DOHH2 (cell line): ENCODE measurements at regions not wholly inside any gene's neighbourhood (a gene's known extent, or its start where the extent isn't known, plus 50 kb on each side); places are given as distances from the start of the nearest gene placed in this dataset.
"Not testable (repeated sequence)": the region's sequence is repeated elsewhere in the genome, so short reads cannot be mapped to it uniquely, and the experiment has no call there.

Experiments used
- H3F3A ChIP-seq: fragments of 200-600 bp; sonication (generic), shearing (Covaris generic); 2 replicates; pipeline ENCODE4 v1.6.0; 2016; ENCODE audit warnings: antibody characterized with exemption, mild to moderate bottlenecking; ENCODE audit not compliant: control insufficient read depth, insufficient read depth
- H3K27ac ChIP-seq: fragments of 200-600 bp; sonication (generic); 2 replicates; pipeline ENCODE4 v1.5.1; 2014; ENCODE audit warnings: low read depth, mild to moderate bottlenecking, low read length, moderate library complexity
- H3K27me3 ChIP-seq: fragments of 200-600 bp; sonication (generic); 2 replicates; pipeline ENCODE4 v1.6.1; 2014; ENCODE audit warnings: mild to moderate bottlenecking, low read length, mixed read lengths; ENCODE audit not compliant: control insufficient read depth
- H3K36me3 ChIP-seq: fragments of 200-600 bp; sonication (generic); 2 replicates; pipeline ENCODE4 v1.6.1; 2014; ENCODE audit warnings: mild to moderate bottlenecking, low read length, moderate library complexity, mixed read lengths; ENCODE audit not compliant: control insufficient read depth
- H3K4me1 ChIP-seq: fragments of 200-600 bp; sonication (generic); 2 replicates; pipeline ENCODE4 v1.6.1; 2014; ENCODE audit warnings: mild to moderate bottlenecking, low read length, mixed read lengths; ENCODE audit not compliant: control insufficient read depth
- H3K4me2 ChIP-seq: fragments of 200-600 bp; sonication (generic); 2 replicates; pipeline ENCODE4 v1.6.0; 2014; ENCODE audit warnings: mild to moderate bottlenecking, low read length, moderate library complexity
- H3K4me3 ChIP-seq: fragments of 200-600 bp; sonication (generic); 2 replicates; pipeline ENCODE4 v1.5.1; 2014; ENCODE audit warnings: mild to moderate bottlenecking, low read length, mixed read lengths
- H3K79me2 ChIP-seq: fragments of 200-600 bp; sonication (generic); 2 replicates; pipeline ENCODE4 v1.6.1; 2014; ENCODE audit warnings: mild to moderate bottlenecking, low read length, mixed read lengths; ENCODE audit not compliant: control insufficient read depth
- H3K9me2 ChIP-seq: fragments of 200-600 bp; sonication (generic); replicated peaks from 2 replicates; pipeline ENCODE4 v1.6.1; 2014; ENCODE audit warnings: mild to moderate bottlenecking, low read length, mixed read lengths; ENCODE audit not compliant: control insufficient read depth
- H3K9me3 ChIP-seq: fragments of 200-600 bp; sonication (generic); 2 replicates; pipeline ENCODE4 v1.6.1; 2014; ENCODE audit warnings: antibody characterized with exemption, low read length, mixed read lengths; ENCODE audit not compliant: control insufficient read depth, insufficient read depth
- H4K20me1 ChIP-seq: fragments of 200-600 bp; sonication (generic); 2 replicates; pipeline ENCODE4 v1.6.0; 2014; ENCODE audit warnings: low read depth, mild to moderate bottlenecking, antibody characterized with exemption, low read length, moderate library complexity; ENCODE audit not compliant: control insufficient read depth, insufficient read depth
- EZH2phosphoT487 ChIP-seq: fragments of 200-600 bp; sonication (generic); IDR thresholded peaks from 2 replicates; pipeline ENCODE4 v1.6.1; 2017; ENCODE audit warnings: borderline replicate concordance, mild to moderate bottlenecking, antibody characterized with exemption, low read length, moderate library complexity, mixed read lengths
- TF ChIP-seq, protein P1 (sequence below): fragments of 200-600 bp; sonication (generic); IDR thresholded peaks from one replicate; pipeline ENCODE4 v1.5.1; 2014; ENCODE audit warnings: antibody characterized with exemption, mild to moderate bottlenecking, low read depth, low read length; ENCODE audit not compliant: poor library complexity, severe bottlenecking

GRCh38 chr4:75259306-75259705, 254.9 kb downstream of the RCHY1 start:
- H3K4me3 ChIP-seq, result no peak overlapping the region
- no peaks in the 10 kb centered on the region for H3F3A ChIP-seq
- no peaks in the 10 kb centered on the region for H3K27me3 ChIP-seq
- H4K20me1 ChIP-seq, result no peaks in the 10 kb centered on the region
- TF ChIP-seq, protein P1, sequence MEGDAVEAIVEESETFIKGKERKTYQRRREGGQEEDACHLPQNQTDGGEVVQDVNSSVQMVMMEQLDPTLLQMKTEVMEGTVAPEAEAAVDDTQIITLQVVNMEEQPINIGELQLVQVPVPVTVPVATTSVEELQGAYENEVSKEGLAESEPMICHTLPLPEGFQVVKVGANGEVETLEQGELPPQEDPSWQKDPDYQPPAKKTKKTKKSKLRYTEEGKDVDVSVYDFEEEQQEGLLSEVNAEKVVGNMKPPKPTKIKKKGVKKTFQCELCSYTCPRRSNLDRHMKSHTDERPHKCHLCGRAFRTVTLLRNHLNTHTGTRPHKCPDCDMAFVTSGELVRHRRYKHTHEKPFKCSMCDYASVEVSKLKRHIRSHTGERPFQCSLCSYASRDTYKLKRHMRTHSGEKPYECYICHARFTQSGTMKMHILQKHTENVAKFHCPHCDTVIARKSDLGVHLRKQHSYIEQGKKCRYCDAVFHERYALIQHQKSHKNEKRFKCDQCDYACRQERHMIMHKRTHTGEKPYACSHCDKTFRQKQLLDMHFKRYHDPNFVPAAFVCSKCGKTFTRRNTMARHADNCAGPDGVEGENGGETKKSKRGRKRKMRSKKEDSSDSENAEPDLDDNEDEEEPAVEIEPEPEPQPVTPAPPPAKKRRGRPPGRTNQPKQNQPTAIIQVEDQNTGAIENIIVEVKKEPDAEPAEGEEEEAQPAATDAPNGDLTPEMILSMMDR, result no peak
- no peak for TF ChIP-seq EZH2phosphoT487
- no peaks in the 10 kb centered on the region for H3K9me3 ChIP-seq
- no peaks in the 10 kb centered on the region for H3K9me2 ChIP-seq
- H3K79me2 ChIP-seq, result no peaks in the 10 kb centered on the region
- H3K27ac ChIP-seq, result no peak overlapping the region
- no peak overlapping the region for H3K4me2 ChIP-seq
- no peaks in the 10 kb centered on the region for H3K4me1 ChIP-seq
- H3K36me3 ChIP-seq, result no peaks in the 10 kb centered on the region

- Histone ChIP-seq H3K4me2 (no peak overlapping the region), H3K36me3 (no peaks in the 10 kb centered on the region), H3K9me2 (no peaks in the 10 kb centered on the region), H3K79me2 (no peaks in the 10 kb centered on the region), H4K20me1 (no peaks in the 10 kb centered on the region), H3K27me3 (no peaks in the 10 kb centered on the region), H3K9me3 (no peaks in the 10 kb centered on the region), H3K4me1 (peaks cover 17% of the 10 kb centered on the region), H3F3A (no peaks in the 10 kb centered on the region; the same call in 1 of the 2 replicates), H3K27ac (no peak overlapping the region), H3K4me3 (no peak overlapping the region)
- TF ChIP-seq EZH2phosphoT487, result no peak
- TF ChIP-seq, protein P1, result no peak
These were observed 258.9 kb downstream of the RCHY1 start for GRCh38 chr4:75255261-75255660.

- H3K9me2 ChIP-seq, result no peaks in the 10 kb centered on the region
- H3K9me3 ChIP-seq, result no peaks in the 10 kb centered on the region
- H3K4me1 ChIP-seq, result peaks cover 17% of the 10 kb centered on the region
- H4K20me1 ChIP-seq, result no peaks in the 10 kb centered on the region
- no peaks in the 10 kb centered on the region for H3K79me2 ChIP-seq
- H3F3A ChIP-seq, result no peaks in the 10 kb centered on the region; the same call in 1 of the 2 replicates
- H3K4me2 ChIP-seq, result no peak overlapping the region
- H3K36me3 ChIP-seq, result no peaks in the 10 kb centered on the region
- H3K4me3 ChIP-seq, result no peak overlapping the region
- no peak overlapping the region for H3K27ac ChIP-seq
- no peaks in the 10 kb centered on the region for H3K27me3 ChIP-seq
- TF ChIP-seq, protein P1, result no peak
- no peak for TF ChIP-seq EZH2phosphoT487
These were observed 259.5 kb downstream of the RCHY1 start for GRCh38 chr4:75254745-75255144.

- H3F3A ChIP-seq, H3K79me2 ChIP-seq, H3K27me3 ChIP-seq: not testable (repeated sequence)
These were observed 261.1 kb downstream of the RCHY1 start for GRCh38 chr4:75253094-75253493.

More at GRCh38 chr4:75253094-75253493, 261.1 kb downstream of the RCHY1 start:
- H3K4me1 ChIP-seq, result peaks cover 21% of the 10 kb centered on the region
- not testable (repeated sequence) for H3K9me3 ChIP-seq, H4K20me1 ChIP-seq, H3K4me3 ChIP-seq, H3K36me3 ChIP-seq, H3K27ac ChIP-seq, H3K4me2 ChIP-seq, H3K9me2 ChIP-seq
